Osteoblast (primary cell): ENCODE measurements at regions not wholly inside any gene's neighbourhood (a gene's known extent, or its start where the extent isn't known, plus 50 kb on each side); places are given as distances from the start of the nearest gene placed in this dataset.

Source experiments
- DNase-seq: peaks from one replicate; pipeline ENCODE4 v3.0.0; 2011; ENCODE audit warnings: low spot score, mixed read lengths; ENCODE audit not compliant: insufficient read length; ENCODE audit errors: missing footprints
- H2AFZ ChIP-seq: 2 replicates; pipeline ENCODE4 v1.6.0; 2011; ENCODE audit warnings: mild to moderate bottlenecking, low read length
- H3K27ac ChIP-seq: 2 replicates; pipeline ENCODE4 v1.5.1; 2011; ENCODE audit warnings: mild to moderate bottlenecking, low read depth, low read length, moderate library complexity
- H3K27me3 ChIP-seq: 2 replicates; pipeline ENCODE4 v1.6.0; 2012; ENCODE audit warnings: mild to moderate bottlenecking, control low read depth, inconsistent platforms, low read length, moderate library complexity; ENCODE audit not compliant: insufficient read depth
- H3K36me3 ChIP-seq: 2 replicates; pipeline ENCODE4 v1.5.1; 2011; ENCODE audit warnings: mild to moderate bottlenecking, low read length, control low read depth, moderate library complexity; ENCODE audit not compliant: insufficient read depth
- H3K4me1 ChIP-seq: 2 replicates; pipeline ENCODE4 v1.5.1; 2011; ENCODE audit warnings: mild to moderate bottlenecking, low read length, control low read depth, moderate library complexity; ENCODE audit not compliant: insufficient read depth
- H3K4me2 ChIP-seq: 2 replicates; pipeline ENCODE4 v1.6.0; 2011; ENCODE audit warnings: mild to moderate bottlenecking, low read length; ENCODE audit not compliant: insufficient read depth
- H3K4me3 ChIP-seq: fragments of 200-600 bp; sonication (generic); 3 replicates; pipeline ENCODE4 v1.5.1; 2012; ENCODE audit warnings: mild to moderate bottlenecking, low read length, inconsistent platforms; ENCODE audit not compliant: insufficient read depth
- H3K79me2 ChIP-seq: 2 replicates; pipeline ENCODE4 v1.6.0; 2012; ENCODE audit warnings: mild to moderate bottlenecking, low read length, control low read depth, inconsistent platforms; ENCODE audit not compliant: insufficient read depth
- H3K9me3 ChIP-seq: 2 replicates; pipeline ENCODE4 v1.5.1; 2011; ENCODE audit warnings: low read depth, low read length, control low read depth
- H4K20me1 ChIP-seq: 2 replicates; pipeline ENCODE4 v1.6.0; 2012; ENCODE audit warnings: mild to moderate bottlenecking, low read length, control low read depth; ENCODE audit not compliant: insufficient read depth
- CTCF ChIP-seq: IDR thresholded peaks from 2 replicates; pipeline ENCODE4 v1.5.1; 2011; ENCODE audit warnings: mild to moderate bottlenecking, low read depth, low read length, moderate library complexity; ENCODE audit errors: extremely low read depth

DNA sequence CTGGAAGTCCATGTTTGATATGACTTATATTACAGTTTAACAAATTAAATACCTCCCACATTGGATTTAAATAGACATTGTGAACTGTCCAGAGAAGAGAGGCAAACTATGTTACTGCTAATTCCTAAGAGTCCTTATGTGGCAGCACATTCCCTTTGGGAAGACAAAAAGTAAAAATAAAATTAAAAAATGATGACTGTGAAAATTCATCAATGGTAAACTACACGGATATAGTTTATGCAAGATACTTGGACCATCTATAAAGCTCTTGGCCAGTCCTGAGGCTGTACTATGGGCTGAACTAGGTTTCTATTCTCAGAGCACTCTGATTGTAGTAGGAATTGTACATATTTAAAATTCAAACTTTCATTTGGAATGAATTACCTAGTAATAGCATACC lies 206.4 kb downstream of the LRRK2 start:
- Histone ChIP-seq H3K9me3 (no peaks in the 10 kb centered on the region), H4K20me1 (no peaks in the 10 kb centered on the region), H3K36me3 (no peaks in the 10 kb centered on the region), H2AFZ (no peak overlapping the region), H3K27me3 (no peaks in the 10 kb centered on the region), H3K4me3 (no peak overlapping the region), H3K4me2 (no peak overlapping the region), H3K79me2 (no peaks in the 10 kb centered on the region), H3K4me1 (no peaks in the 10 kb centered on the region), H3K27ac (no peak overlapping the region)
- no peak for DNase-seq
- TF ChIP-seq CTCF, result no peak

- TF ChIP-seq CTCF, result no peak
- no peak overlapping the region for H3K4me3 ChIP-seq
- H3K4me2 ChIP-seq, result no peak overlapping the region
- no peak overlapping the region for H3K27ac ChIP-seq
- H3K27me3 ChIP-seq, result no peaks in the 10 kb centered on the region
- H3K4me1 ChIP-seq, result no peaks in the 10 kb centered on the region
- H3K9me3 ChIP-seq, result no peaks in the 10 kb centered on the region
- H3K79me2 ChIP-seq, result no peaks in the 10 kb centered on the region
- no peaks in the 10 kb centered on the region for H4K20me1 ChIP-seq
- no peaks in the 10 kb centered on the region for H3K36me3 ChIP-seq
- DNase-seq, result no peak
- no peak overlapping the region for H2AFZ ChIP-seq
These were observed 210.5 kb downstream of the LRRK2 start for GRCh38 chr12:40435251-40435650.

DNA sequence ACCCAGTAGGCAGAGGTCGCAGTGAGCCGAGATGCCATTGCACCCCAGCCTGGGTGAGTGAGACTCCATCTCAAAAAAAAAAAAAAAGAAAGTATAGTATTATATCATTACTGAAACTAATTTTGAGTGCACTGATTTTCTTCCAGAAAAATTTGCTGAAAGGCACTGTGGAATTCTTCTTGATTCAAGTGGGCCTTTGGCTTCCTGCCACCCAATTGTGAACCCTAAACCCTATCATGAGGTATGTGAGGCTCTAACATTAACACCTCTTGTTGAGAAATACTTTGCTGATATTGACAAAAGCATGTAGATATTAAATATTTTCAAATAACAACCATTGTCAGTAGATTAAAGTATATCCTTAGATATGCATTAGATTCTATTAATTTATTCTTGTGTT lies 211.2 kb downstream of the LRRK2 start:
- Histone ChIP-seq H3K4me2 (no peak overlapping the region), H2AFZ (no peak overlapping the region), H3K9me3 (no peaks in the 10 kb centered on the region), H3K36me3 (no peaks in the 10 kb centered on the region), H4K20me1 (no peaks in the 10 kb centered on the region), H3K4me3 (no peak overlapping the region), H3K79me2 (no peaks in the 10 kb centered on the region), H3K4me1 (no peaks in the 10 kb centered on the region), H3K27ac (no peak overlapping the region), H3K27me3 (no peaks in the 10 kb centered on the region)
- no peak for DNase-seq
- no peak for TF ChIP-seq CTCF

DNA sequence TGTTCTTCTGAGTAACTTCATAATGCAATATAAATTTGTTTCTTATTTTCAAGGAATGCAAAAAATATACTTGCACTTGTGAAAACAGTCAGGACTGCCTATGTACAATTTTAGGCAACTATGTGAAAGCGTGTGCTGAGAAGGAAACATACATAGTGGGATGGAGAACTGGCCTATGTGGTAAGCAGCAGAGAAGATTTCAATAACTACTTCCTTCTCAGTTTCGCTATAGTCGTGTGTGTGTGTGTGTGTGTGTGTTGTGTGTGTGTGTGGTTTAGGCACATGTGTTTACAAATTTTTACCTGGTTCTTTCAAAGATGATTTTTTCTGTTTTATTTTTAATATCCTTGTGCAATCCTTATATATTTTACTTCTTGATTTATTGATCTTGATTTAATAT lies 211.8 kb downstream of the LRRK2 start:
- no peaks in the 10 kb centered on the region for H3K9me3 ChIP-seq
- H2AFZ ChIP-seq, result no peak overlapping the region
- no peaks in the 10 kb centered on the region for H3K27me3 ChIP-seq
- H3K4me1 ChIP-seq, result no peaks in the 10 kb centered on the region
- no peak for DNase-seq
- H3K4me3 ChIP-seq, result no peak overlapping the region
- no peak overlapping the region for H3K4me2 ChIP-seq
- no peak overlapping the region for H3K27ac ChIP-seq
- no peaks in the 10 kb centered on the region for H4K20me1 ChIP-seq
- no peak for TF ChIP-seq CTCF
- H3K36me3 ChIP-seq, result no peaks in the 10 kb centered on the region
- no peaks in the 10 kb centered on the region for H3K79me2 ChIP-seq
